ENCODE measurements at regions not wholly inside any gene's neighbourhood (a gene's known extent, or its start where the extent isn't known, plus 50 kb on each side); places are given as distances from the start of the nearest gene placed in this dataset.

- TF ChIP-seq, protein P1, sequence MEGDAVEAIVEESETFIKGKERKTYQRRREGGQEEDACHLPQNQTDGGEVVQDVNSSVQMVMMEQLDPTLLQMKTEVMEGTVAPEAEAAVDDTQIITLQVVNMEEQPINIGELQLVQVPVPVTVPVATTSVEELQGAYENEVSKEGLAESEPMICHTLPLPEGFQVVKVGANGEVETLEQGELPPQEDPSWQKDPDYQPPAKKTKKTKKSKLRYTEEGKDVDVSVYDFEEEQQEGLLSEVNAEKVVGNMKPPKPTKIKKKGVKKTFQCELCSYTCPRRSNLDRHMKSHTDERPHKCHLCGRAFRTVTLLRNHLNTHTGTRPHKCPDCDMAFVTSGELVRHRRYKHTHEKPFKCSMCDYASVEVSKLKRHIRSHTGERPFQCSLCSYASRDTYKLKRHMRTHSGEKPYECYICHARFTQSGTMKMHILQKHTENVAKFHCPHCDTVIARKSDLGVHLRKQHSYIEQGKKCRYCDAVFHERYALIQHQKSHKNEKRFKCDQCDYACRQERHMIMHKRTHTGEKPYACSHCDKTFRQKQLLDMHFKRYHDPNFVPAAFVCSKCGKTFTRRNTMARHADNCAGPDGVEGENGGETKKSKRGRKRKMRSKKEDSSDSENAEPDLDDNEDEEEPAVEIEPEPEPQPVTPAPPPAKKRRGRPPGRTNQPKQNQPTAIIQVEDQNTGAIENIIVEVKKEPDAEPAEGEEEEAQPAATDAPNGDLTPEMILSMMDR (IDR thresholded peaks at IDR 0.05; ENCODE audit: extremely low read depth in 1 of 2, insufficient read depth in 1 of 2, low read depth in 1 of 2, low read length in 2 of 2): no peak
- no peak for TF ChIP-seq FOS (IDR thresholded peaks at IDR 0.05; ENCODE audit: borderline replicate concordance, insufficient read depth, low read length)
- no peak for TF ChIP-seq POLR2A (IDR thresholded peaks at IDR 0.05; ENCODE audit: low read depth, low read length)
- TF ChIP-seq MAX (IDR thresholded peaks at IDR 0.05; ENCODE audit: insufficient read depth, insufficient read length): no peak
- TF ChIP-seq POLR2AphosphoS5 (IDR thresholded peaks at IDR 0.05; ENCODE audit: insufficient read depth, low read depth, low read length): no peak
- TF ChIP-seq EZH2 (IDR thresholded peaks at IDR 0.05; ENCODE audit: borderline replicate concordance, low read depth, low read length, severe bottlenecking): no peak
- no peak for TF ChIP-seq MYC (IDR thresholded peaks at IDR 0.05; ENCODE audit: low read depth, low read length)
- no peak for TF ChIP-seq JUN (IDR thresholded peaks at IDR 0.05; ENCODE audit: borderline replicate concordance, insufficient read depth, insufficient read length, low read depth)
These were observed 84.6 kb upstream of the GRIP1 start for GRCh38 chr12:66763467-66763866.
